Activated CD4-positive, alpha-beta T cell treated with anti-CD3 and anti-CD28 coated beads, Interleukin-10, Interleukin-2, amounts not matched to agents 100 ng/mL and 50 ng/mL, durations not matched to agents 16 hours and 8 hours (primary cell): ENCODE measurements at regions not wholly inside any gene's neighbourhood (a gene's known extent, or its start where the extent isn't known, plus 50 kb on each side); places are given as distances from the start of the nearest gene placed in this dataset.
"Not testable (repeated sequence)": the region's sequence is repeated elsewhere in the genome, so short reads cannot be mapped to it uniquely, and the experiment has no call there.

Source experiments
- DNase-seq: peaks from one replicate; pipeline ENCODE4 v3.0.0-alpha.2; 2020

DNA sequence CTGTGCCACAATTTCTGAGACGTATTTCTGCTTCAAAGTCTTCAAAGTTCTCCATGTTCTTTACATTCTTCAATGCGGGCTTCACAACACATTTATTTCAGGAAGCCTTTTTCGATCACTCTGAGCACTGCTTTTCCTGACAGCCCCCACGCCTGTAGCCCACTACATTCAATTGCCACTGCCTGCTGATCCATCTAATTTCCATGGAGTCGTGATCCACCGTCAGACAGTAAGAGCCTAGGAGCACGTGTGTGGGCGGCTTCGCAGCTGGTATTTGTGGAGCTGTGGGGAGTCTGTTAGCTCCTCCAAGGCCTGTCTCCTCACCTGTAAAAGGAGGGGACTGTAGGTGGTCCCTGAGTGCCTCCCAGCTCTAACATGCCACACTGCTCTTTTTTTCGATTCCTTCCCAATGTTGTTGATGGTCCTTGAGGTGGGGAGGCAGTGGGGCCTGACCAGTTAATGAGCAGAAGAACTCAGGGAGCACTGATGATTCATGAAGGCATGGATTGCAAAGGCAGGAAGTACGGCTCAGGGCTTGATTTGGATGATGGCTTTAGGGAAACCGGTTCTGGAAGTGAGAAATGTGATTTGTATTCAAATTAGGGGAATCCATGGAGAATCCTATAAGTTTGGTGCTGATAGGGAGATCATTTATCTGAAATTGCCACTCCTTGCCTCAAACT, 401.1 kb upstream of the PODXL start:
- DNase-seq = no peak

DNA sequence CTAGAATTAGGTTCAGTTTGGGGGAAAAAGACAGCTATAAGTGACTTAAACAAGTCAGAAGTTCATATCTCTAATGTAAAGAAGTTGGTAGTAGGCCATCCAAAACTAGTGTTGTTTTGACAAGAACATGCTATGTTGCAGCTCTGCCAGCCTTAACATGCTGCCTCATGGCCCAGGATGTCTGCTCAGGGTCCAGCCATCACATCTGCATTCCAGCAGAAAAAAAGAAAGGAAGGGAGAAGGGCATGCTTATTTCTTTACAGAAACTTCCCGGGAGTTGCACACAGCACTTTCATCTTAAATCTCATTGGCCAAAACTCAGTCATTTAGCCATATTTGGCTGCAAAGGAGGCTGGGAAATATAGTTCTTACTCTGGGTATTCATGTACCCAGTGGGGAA, 400.4 kb upstream of the PODXL start:
- no peak for DNase-seq

DNA sequence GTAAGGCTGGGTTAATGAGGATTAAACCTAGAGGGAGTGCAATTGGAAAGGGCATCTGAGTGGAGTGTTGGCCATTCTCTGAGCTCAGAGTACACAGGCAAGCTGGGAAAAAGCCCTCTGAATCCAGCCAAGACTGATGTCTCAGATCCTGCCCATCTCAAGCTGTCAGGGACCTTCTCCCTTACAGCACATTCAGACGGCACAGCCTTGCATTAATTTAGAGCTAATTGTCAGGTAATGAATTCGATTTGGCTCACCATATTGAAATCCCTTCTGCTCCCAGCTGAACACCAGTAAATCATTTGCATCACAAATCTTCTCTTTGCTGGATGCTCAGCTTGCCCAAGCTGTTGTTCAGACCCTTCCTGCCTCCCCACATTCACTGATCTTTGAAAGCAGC, 399.3 kb upstream of the PODXL start:
- no peak for DNase-seq

DNA sequence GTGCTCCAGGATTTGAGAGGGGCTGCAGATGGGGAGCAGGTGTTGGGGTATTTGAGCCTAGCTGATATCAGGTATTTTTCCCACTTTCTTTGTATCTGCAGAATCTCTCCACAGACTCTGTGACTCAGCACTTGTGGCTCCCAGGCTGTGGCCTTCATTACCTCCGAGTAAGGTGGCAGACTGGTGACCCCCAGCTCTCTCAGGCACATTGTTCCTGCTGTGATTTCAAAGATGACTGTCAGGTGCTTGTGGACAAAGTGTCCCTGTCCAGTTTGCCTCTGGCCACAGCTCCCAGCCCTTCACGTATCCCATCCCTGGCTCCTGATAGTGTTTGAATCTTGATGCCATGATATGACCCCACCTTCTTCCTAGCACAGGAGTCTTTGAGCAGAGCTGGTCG, 396.8 kb upstream of the PODXL start:
- DNase-seq = no peak

DNA sequence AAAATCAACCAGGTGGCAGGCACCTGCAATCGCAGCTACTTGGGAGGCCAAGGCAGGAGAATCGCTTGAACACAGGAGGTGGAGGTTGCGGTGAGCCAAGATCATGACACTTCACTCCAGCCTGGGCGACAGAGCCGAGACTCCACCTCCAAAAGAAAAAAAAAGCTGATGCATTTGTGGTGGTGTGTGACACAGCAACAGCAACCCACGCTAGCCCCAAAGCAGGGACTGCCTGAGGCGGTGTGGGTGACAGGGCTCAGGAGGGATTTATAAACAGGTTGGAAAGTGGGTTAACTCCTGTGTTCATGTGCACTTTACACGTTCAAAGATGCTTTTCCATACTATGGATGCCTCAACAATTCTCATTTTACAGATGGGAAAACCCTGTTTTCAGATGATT, 395.9 kb upstream of the PODXL start:
- no peak for DNase-seq

DNA sequence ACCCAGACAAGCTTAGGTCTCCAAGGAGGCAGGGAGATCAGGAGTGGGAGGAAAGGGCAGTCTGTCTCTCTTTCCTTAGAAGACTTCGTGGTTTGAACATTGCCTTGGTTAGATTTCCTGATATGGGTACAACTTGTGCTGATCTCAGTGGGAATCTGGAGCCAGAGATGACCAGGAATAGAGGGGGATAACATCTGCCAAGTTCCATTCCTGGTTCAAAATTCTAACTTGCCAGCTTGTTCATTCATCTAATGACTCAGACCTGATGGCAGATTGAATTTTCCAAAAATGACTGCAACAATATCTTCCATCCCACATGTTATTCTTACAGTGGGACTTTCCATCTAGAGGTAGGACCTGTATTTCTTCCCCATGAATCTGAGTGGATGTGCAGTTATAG, 394.3 kb upstream of the PODXL start:
- no peak for DNase-seq

DNA sequence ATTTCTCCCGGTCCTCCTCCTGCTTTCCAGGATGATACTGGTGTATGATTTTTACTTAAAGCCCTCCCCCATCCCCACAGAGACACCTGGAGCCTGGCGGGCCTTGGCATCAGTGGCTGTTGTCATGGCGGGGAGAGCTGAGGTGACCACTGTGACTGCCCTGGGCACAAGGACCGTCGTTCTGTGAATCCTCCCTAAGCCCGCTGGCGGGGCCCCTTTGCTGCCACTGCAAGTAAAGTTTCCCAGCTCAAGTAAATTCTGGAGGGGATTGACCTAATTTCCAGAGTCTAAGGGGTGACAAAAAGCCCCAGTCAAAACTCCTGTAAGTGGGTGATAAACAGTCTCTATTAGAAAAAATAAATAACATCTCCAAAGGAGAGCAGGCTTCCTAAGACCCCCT, 393.2 kb upstream of the PODXL start:
- no peak for DNase-seq

DNA sequence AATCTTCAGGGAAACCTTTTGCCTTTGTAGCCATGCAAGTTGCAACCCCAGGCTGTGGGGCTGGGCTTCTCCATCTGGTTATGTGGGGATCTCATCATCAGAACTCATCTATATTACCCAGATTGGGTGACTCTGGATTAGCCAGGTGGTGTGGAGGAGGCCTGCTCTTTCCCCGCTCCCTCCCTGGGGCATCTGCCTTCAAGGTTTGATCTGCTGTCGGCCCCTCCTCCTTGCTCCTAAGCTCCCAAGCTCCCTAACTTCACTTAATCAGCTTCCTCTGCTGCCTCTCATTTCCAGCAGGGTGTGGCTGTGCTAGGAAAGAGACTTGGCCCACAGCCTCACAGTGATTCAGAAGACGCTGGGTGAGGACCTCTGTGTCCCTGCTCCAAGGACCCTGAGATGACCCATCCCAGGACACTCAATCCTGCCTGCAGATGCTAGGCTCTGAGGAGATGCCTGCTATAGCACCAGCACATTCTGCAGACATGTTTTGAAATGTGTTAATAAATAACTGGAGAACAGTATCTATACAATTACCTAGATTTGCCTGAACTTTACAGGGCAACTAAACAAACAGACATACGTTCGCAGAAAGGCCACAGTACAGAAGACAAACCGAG, 392.1 kb upstream of the PODXL start:
- DNase-seq = no peak

DNA sequence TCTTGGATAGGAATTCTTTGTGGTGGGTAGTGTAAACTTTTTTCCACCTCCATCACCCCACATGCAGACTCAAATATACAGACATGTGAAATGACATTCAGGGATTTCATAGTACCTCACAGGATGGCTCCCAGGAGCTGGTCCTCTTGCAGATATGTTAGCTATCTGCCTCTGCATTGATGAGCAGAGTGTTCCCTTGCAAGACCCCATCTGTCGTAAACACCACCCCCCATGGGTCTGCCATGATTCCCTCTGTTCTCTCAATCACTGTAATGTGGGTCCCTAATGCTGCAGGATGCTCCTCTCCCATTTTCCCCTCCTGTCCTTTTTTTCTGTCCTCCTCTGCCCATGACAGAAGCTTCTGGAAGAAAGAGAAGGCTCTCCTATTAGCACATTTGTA, 391.2 kb upstream of the PODXL start:
- no peak for DNase-seq

DNA sequence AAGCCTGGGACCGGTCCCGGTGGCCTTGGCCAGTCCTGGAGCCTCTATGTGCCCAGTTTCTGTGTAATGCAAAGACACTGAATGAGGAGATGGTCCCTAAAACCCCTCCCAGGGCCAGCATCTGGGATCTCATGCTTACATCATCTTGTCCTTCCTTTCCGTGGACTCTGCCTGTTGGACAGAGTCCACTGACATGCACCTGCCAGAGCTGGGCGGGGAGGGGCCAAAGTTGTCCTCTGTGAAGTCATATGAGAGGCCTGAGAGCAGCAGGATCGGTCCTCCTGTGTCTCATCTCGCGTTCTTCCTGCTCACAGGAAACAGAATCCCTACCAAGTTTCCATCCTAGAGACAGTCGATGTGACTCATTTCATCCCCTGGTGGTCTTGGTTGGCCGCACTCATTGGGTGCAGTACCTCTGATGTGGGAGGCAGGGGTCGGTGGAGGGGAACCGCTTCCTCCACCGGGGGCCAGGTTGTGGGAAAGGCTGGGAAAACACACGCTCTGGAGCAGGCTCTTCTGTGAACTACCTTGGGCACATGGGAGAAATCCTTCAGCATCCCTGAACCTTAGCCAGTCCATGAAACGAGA, 389.6 kb upstream of the PODXL start:
- no peak for DNase-seq

DNA sequence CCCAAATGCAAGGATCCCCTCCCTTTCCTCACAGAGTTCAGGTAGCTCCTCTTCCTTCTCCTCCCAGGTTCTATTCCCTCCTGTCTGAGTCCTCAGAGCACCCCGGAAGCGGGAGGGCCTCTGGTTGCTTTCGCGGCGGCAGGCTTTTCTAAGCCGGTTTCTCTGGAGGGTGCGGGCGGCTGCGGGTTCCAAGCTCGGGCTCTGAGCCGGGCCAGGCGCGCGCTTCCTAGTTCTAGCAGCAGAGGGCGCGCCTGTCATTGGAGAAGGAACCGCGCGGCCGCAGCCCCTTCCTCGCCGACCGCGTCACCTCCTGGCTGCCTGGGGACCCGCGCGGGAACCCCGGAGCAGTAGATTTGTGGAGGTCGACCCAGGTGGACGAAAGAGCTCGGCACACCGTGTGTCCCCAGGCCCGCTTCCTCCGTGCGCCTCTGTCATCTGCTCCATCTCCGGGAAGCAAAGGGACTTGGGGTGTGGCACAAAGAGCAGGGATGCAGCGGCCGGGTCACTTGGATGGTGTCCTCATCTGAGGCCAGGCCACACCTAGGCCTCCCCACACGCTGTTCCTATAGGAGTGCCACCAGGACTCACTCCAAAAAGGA, 389.0 kb upstream of the PODXL start:
- DNase-seq = peak; percentile 49

DNA sequence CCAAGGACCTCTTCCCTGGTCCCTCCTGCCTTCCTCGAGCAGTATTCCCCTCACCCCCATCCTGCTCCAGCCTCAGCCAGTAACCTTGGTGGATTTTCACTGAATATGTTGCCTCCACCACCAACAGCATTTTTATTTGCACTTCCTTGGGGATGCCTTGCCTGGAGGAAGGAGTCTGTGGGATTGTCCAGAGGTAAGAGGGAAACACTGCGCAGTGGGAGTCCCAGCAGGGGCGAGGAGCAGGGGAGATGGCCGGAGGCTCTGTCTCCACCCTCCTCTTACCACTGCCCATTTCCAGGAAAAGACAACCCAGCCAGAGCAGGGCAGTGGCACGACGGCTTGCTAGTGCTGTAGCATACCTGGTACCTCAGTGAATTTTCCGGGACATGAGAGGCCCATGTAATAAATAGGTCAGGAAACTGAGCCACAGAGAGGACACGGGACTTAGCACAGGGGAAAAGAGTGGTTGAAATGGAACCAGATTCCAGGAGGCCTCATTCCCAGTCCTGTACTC, 388.2 kb upstream of the PODXL start:
- DNase-seq = no peak

DNA sequence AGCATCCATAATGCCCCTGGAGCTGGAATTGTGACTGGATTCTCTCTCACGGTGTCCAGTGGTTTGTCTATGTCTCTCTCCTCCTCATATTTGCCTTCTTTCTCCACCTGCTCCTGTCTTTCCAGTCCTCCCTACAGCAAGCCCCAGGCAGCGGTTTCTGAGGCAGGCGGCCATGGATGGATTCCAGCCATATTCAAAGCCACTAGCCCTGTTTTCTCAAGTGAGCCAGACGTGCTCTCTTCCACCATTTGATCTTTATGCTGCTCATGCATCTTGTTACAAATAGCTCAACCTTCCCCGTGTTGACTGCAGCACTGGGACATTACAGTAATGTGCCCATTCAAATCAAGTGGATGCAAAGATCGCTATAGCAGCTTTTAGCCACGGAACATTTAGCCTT, 387.2 kb upstream of the PODXL start:
- no peak for DNase-seq

DNA sequence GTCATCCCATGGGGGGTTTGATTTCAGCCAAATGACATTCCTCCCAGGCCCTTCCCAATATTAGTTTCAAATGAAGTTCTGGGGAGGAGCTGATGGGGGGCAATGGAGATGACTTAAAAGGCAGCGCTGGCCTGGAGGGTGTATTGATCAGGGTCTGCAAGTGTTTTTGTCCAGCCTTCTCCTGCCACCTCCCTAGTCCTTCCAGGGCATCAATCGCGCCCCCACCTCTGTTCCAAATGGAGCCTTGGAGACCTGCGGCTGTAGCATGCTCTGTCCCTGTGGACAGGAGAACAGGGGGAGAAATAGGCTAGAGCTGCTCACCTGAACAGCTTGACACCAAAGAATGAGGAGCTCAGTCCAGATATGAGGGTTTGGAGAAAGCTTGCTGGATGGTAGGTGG, 386.8 kb upstream of the PODXL start:
- DNase-seq = no peak

DNA sequence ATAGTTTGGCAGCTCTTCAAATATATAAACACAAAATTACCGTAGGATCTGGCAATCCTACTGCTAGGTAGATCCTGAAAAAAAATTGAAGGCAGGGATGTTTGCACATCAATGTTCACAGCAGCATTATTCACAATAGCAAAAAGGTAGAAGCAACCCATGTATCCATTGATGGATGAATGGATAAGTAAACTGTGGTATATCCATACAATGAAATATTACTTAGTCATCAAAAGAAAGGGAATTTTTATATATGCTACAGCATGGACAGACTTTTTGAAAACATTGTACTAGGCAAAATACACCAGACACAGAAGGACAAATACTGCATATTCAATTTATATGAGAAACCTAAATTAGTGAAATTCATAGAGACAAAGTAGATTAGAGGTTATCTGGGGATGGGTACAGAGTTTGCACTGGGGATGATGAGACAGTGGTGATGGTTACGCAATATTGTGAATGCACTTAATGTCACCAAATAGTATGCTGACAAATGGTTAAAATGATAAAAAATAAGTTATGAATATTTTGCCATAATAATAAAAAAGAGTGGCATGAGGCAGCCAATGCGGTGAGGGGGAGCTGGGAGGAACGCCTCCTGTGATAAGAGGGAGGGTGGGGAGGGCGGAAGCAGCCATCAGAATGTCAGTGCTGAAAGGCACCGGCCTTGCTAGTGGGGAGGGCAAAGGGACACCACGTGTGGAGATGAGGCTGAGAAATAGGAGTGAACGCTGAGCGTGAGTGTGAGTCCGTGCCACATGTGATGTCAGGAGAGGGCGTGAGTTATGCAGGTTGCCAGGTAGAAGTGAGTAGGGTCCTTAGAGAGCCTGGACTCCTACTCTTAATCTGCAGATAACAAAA, 386.1 kb upstream of the PODXL start:
- DNase-seq = no peak

DNA sequence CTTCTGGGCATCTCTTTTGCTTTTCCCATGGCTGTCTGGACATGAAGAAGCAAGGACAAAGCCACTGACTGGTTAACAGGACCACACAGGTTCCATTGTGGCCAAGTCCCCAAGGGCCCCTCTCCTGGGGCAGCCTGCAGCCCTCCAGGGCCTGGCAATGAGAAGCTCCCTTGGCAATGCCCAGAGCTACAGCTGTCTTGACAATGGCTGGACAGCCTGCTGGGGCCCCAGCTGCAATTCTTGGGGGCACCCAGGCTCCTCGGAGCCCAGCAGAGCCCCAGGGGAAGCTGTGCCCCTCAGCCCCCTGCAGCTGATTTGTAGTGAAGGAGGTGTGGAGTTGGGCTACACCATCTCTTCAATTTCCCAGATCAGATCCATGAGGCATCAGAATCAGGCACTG, 384.9 kb upstream of the PODXL start:
- no peak for DNase-seq

DNA sequence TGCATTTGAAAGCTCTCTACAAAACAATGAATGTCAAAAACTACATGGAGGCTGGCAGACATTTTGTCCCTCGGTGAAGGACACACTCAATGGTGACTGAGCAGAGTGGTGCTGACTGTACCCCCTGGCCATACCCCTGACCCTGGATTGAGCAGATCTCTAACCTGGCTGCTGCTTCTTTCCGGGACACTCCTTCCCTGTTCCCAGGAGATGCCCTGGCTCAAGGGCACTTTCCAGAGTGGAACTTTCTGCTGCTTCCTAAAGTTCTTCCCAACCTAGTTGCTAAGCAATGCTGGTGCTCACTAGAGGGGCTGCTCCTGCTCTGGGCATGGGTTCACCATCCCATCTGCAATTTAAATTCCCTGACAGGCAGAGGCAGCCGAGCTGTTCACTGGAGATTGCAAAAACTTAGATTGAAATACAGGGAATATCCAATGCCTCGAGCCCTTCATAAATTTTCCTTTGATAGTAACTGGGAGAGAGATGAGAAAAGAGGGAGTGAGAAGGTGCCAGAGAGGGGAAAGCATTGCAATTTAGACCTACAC, 384.3 kb upstream of the PODXL start:
- DNase-seq = no peak

DNA sequence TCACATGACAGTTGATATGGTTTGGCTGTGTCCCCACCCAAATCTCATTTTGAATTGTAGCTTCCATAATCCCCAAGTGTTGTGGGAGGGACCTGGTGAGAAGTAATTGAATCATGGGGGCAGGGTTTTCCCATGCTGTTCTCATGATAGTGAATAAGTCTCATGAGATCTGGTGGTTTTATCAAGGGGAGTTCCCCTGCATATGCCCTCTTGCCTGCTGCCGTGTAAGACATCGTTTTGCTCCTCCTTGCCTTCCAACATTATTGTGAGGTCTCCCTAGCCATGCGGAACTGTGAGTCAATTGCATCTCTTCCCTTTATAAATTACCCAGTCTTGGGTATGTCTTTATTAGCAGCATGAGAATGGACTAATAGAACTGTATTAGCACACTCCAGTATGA, 382.4 kb upstream of the PODXL start:
- DNase-seq = not testable (repeated sequence)

DNA sequence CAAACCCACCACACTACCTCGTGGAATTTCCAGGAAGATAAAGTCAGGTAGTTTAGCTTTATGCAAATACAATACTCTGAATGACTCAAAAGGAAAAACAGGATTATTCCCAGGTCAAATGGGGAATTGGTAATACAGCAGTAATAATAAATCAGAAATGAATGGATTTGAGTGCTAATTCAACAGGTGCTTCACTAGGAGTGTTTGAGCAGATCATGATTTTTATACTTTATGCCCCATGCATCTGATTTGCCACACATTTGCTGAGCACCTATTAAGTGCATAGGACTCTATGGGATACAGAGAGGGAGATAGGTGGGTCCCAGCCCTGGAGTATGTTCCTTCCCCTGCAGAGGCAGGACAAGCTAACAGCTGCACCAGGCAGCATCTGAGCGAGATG, 381.4 kb upstream of the PODXL start:
- no peak for DNase-seq

DNA sequence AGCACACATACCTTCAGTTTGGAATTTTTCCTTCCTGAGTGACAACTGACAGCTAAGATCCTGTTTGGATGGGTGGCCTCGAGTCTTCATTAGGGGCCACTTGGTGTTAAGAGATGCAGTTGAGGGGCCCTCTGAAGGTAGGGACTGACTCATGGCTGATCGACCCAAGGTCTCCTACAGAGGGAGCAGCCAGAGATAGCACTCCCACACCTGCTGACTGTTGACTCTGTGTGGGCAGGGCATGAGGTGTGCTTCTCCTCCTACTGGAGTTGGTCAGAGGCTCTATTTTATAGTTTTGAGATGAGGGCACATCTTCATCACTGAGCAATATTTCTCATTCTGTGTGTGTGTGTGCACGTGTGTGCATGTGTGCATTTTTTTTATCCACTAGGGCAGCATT, 378.8 kb upstream of the PODXL start:
- no peak for DNase-seq

DNA sequence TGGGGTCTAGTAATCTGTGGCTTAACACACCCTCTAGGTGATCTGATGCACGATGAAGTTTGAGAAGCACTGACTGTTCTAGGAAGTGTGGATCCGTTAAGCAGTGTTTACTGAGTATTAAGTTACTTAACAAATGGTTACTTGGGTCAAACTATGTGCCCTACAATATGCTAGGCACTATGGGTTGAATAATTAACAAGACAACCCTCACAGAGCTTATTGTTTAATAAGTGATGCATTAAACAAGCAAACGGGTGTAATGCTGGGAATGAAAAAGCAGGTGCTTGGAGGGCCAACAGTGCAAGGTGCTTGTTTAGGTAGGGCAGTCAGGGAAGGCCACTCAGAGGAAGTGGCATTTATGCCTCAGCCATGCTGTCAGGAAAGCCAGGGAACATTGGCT, 378.0 kb upstream of the PODXL start:
- DNase-seq = no peak

DNA sequence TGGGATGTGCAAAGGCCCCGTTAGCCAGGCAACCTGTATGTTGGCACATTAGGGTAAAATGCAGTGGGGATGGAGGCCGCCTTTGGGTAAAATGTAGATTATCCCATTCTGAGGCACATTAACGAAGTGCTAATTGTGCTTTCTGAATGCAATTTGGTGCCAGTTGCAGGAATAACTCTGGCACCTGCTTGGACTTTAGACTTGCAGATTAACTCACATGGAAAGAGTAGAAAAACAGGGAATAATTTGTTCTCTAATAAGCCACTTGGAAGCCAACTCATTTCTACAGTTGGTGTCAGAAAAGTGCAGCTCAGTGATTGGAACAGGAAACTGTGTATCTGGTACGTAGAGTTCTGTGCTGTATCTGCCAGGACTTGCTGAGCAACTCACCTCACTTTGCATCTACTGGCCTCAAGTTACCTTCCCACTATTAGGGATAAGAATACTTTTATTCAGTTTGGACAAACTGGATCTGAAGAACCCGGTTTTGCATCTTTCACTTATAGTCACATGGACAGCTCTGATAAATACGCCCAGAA, 377.4 kb upstream of the PODXL start:
- DNase-seq = no peak

DNA sequence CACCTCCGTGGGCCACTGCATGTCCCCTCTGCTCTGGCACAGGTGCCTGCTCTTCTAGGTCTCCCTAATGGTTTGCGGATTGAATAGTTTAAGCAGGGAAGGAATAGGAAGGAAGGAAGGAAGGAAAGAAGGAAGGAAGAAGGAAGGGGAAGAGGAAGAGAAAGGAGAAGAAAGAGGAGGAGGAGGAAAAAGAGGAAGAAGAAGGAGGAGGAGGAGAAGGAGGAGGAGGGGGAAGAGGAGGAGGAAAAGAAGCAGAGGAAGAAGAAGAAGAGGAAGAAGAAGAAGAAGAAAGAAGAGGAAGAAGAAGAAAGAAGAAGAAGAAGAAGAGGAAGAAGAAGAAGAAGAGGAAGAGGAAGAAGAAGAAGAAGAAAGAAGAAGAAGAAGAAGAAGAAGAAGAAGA, 376.8 kb upstream of the PODXL start:
- DNase-seq = not testable (repeated sequence)
